ENCODE measurements at regions not wholly inside any gene's neighbourhood (a gene's known extent, or its start where the extent isn't known, plus 50 kb on each side); places are given as distances from the start of the nearest gene placed in this dataset.

DNA sequence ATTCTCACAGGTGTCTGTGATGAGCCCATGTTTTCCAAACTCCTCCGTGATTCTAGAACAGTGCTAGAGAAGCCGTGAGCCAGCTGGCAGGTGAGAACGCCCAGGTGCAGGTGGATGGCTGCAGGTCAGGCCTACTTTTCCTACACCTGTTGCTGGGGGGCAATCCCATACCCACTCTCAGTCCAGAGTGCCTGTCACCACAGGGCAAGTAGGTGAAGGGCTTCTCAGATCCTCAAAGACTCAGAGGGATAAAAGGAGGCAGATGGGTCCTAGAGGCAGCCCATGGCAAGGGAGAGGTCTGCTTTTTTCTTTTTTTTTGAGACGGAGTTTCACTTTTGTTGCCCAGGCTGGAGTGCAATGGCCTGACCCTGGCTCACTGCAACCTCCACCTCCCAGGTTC is 50.7 kb upstream of the H6PD start:
- TF ChIP-seq, protein P1, sequence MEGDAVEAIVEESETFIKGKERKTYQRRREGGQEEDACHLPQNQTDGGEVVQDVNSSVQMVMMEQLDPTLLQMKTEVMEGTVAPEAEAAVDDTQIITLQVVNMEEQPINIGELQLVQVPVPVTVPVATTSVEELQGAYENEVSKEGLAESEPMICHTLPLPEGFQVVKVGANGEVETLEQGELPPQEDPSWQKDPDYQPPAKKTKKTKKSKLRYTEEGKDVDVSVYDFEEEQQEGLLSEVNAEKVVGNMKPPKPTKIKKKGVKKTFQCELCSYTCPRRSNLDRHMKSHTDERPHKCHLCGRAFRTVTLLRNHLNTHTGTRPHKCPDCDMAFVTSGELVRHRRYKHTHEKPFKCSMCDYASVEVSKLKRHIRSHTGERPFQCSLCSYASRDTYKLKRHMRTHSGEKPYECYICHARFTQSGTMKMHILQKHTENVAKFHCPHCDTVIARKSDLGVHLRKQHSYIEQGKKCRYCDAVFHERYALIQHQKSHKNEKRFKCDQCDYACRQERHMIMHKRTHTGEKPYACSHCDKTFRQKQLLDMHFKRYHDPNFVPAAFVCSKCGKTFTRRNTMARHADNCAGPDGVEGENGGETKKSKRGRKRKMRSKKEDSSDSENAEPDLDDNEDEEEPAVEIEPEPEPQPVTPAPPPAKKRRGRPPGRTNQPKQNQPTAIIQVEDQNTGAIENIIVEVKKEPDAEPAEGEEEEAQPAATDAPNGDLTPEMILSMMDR (IDR thresholded peaks at IDR 0.05; ENCODE audit: control insufficient read depth, insufficient read depth, low read depth, low read length, missing control alignments) = no peak
- peak overlapping the region; percentile 60 for H3K4me3 ChIP-seq (ENCODE audit: control insufficient read depth, low read depth, low read length)
- no peak for DNase-seq (ENCODE audit: low read depth)

DNA sequence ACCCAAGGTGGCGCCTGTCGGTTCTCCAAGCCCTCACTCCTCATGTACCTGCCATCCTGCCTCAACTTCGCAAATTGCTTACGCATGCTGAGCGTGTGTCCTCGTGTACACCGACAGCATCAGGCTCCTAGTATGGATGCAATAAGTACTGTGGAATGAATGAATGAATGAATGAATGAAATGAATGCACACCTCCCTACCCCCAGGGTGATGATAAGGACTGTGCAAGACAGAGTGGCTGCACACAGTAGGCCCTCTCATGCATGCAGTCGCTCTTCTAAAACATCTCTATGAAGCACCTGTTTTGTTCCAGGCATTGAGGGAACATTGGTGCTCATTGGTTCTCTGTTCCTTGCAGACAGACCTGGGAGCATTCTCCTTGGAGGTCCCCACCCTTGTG is 49.8 kb upstream of the H6PD start:
- no peak overlapping the region for H3K4me3 ChIP-seq (ENCODE audit: control insufficient read depth, low read depth, low read length)
- TF ChIP-seq, protein P1 (IDR thresholded peaks at IDR 0.05; ENCODE audit: control insufficient read depth, insufficient read depth, low read depth, low read length, missing control alignments) = no peak

More for the DNA sequence above, 49.8 kb upstream of the H6PD start:
- DNase-seq (ENCODE audit: low read depth) = no peak

Data from AG09309 (cell line).